ENCODE measurements at regions not wholly inside any gene's neighbourhood (a gene's known extent, or its start where the extent isn't known, plus 50 kb on each side); places are given as distances from the start of the nearest gene placed in this dataset.

DNA sequence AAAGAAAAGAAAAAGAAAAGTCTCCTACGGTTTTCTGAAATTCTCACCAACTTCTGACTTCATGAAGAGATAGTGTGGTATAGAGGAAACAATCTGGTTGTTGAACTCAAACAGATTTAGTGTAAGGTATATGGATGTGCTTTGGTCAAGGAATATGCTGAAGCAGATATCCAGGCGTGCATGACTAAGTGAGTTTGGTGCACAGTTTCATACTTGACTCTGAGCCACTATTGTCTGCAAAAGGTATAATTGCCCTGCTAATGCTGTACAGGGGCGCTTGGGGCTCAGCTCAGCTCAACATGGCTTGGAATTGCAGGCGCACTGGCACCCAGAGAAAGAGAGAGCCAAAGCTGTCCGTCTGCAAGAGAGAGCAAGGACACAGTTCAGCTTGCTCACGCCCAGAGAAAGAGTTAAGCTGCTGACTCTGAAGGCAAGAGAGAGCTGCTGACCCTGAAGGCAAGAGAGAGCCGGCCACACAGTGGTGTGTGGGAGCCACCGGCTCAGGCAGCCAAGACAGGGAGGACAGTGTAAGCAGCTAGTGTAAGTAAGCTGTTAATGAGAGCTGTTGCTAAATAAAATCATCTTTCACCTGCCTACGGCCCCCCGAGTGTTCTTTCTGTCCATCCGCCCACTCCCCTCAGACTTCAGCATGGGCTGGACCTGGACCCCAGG lies 66.4 kb upstream of the SLC38A4 start:
- Histone ChIP-seq H3K9me3 (ENCODE audit: control insufficient read depth, low read length) (no peaks in the 10 kb centered on the region), H3K4me2 (ENCODE audit: low read length) (no peak overlapping the region), H3K9ac (no peak overlapping the region), H2AFZ (no peak overlapping the region), H3K27me3 (ENCODE audit: control insufficient read depth, insufficient read depth, low read length) (no peaks in the 10 kb centered on the region), H3K27ac (no peak overlapping the region), H3K4me3 (ENCODE audit: low read depth, low read length) (no peak overlapping the region), H3K79me2 (no peaks in the 10 kb centered on the region), H3K36me3 (ENCODE audit: control insufficient read depth, insufficient read depth, low read length) (no peaks in the 10 kb centered on the region), H3K4me1 (no peaks in the 10 kb centered on the region)
- TF ChIP-seq, protein P1, sequence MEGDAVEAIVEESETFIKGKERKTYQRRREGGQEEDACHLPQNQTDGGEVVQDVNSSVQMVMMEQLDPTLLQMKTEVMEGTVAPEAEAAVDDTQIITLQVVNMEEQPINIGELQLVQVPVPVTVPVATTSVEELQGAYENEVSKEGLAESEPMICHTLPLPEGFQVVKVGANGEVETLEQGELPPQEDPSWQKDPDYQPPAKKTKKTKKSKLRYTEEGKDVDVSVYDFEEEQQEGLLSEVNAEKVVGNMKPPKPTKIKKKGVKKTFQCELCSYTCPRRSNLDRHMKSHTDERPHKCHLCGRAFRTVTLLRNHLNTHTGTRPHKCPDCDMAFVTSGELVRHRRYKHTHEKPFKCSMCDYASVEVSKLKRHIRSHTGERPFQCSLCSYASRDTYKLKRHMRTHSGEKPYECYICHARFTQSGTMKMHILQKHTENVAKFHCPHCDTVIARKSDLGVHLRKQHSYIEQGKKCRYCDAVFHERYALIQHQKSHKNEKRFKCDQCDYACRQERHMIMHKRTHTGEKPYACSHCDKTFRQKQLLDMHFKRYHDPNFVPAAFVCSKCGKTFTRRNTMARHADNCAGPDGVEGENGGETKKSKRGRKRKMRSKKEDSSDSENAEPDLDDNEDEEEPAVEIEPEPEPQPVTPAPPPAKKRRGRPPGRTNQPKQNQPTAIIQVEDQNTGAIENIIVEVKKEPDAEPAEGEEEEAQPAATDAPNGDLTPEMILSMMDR (IDR thresholded peaks at IDR 0.05), result no peak

DNA sequence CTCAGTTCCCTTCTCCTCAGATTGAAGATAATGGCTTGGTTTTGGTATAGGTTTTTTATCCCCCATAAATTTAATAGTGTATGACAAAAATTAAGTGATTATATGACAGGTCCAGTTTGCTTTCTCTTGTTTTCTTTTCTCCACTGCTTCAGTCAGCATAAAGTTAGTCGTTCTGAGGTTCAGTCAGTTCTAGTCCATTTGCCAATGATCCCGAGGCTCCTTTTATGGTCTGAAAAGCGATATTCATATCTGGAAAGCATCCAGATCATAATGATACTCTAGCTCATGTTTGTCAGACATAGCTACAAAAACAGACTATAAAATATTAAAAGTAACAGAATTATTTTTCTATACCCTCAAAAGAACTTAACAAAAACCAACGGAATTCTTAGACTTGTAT lies 67.1 kb upstream of the SLC38A4 start:
- Histone ChIP-seq H3K4me3 (ENCODE audit: low read depth, low read length) (no peak overlapping the region), H3K9me3 (ENCODE audit: control insufficient read depth, low read length) (no peaks in the 10 kb centered on the region), H3K4me2 (ENCODE audit: low read length) (no peak overlapping the region), H3K4me1 (no peaks in the 10 kb centered on the region), H2AFZ (no peak overlapping the region), H3K27me3 (ENCODE audit: control insufficient read depth, insufficient read depth, low read length) (no peaks in the 10 kb centered on the region), H3K9ac (no peak overlapping the region), H3K79me2 (no peaks in the 10 kb centered on the region), H3K36me3 (ENCODE audit: control insufficient read depth, insufficient read depth, low read length) (no peaks in the 10 kb centered on the region), H3K27ac (no peak overlapping the region)
- TF ChIP-seq, protein P1 (IDR thresholded peaks at IDR 0.05), result no peak

DNA sequence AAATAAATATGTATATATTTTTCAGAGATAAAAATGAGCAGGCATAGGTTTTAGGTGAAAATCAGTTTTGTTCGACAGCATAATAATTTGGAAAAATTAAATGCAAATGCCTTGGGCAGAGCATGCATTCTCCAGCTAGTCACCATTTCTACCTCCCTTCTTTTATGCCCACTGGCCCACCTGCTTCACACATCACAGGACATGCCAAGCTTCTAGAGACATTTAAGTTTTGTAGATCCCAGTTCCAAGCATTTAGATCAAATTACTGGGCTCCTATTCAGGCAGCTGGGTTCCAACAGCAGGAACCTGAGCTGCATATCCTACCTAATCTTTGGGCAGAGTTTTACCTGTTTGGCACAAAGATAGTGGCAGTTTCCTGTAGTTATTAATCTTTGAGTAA lies 67.6 kb upstream of the SLC38A4 start:
- no peak overlapping the region for H3K4me3 ChIP-seq (ENCODE audit: low read depth, low read length)
- H3K27ac ChIP-seq, result no peak overlapping the region

DNA sequence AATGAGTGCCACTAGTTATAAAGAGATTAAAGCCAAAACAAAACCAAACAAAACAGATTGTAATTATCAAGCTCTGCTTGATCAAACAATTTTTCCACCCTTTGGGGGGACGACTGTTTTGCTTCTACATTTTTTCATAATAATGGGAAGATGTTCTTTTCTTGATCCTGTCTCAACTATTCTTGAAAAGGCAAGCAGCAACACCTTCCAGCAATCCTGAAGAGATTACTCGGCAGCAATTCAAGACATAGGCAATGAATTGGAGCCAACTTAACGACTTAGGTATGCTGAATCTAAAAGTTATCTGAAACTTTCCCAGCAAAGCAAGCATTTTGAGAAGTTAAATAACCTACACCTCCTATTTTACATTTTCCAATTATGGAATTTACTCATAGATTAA lies 69.9 kb upstream of the SLC38A4 start:
- no peak overlapping the region for H3K27ac ChIP-seq
- no peaks in the 10 kb centered on the region for H3K79me2 ChIP-seq
- H2AFZ ChIP-seq, result no peak overlapping the region
- TF ChIP-seq, protein P1 (IDR thresholded peaks at IDR 0.05), result no peak
- no peaks in the 10 kb centered on the region for H3K27me3 ChIP-seq (ENCODE audit: control insufficient read depth, insufficient read depth, low read length)
- H3K9me3 ChIP-seq (ENCODE audit: control insufficient read depth, low read length), result no peaks in the 10 kb centered on the region
- no peaks in the 10 kb centered on the region for H3K4me1 ChIP-seq
- no peak overlapping the region for H3K9ac ChIP-seq
- no peak overlapping the region for H3K4me2 ChIP-seq (ENCODE audit: low read length)
- no peaks in the 10 kb centered on the region for H3K36me3 ChIP-seq (ENCODE audit: control insufficient read depth, insufficient read depth, low read length)
- H3K4me3 ChIP-seq (ENCODE audit: low read depth, low read length), result no peak overlapping the region

More for the DNA sequence above, 67.6 kb upstream of the SLC38A4 start:
- Histone ChIP-seq H3K27me3 (ENCODE audit: control insufficient read depth, insufficient read depth, low read length) (no peaks in the 10 kb centered on the region), H3K4me1 (no peaks in the 10 kb centered on the region), H3K36me3 (ENCODE audit: control insufficient read depth, insufficient read depth, low read length) (no peaks in the 10 kb centered on the region), H2AFZ (no peak overlapping the region), H3K9ac (no peak overlapping the region), H3K4me2 (ENCODE audit: low read length) (no peak overlapping the region), H3K9me3 (ENCODE audit: control insufficient read depth, low read length) (no peaks in the 10 kb centered on the region), H3K79me2 (no peaks in the 10 kb centered on the region)
- TF ChIP-seq, protein P1 (IDR thresholded peaks at IDR 0.05), result no peak

DNA sequence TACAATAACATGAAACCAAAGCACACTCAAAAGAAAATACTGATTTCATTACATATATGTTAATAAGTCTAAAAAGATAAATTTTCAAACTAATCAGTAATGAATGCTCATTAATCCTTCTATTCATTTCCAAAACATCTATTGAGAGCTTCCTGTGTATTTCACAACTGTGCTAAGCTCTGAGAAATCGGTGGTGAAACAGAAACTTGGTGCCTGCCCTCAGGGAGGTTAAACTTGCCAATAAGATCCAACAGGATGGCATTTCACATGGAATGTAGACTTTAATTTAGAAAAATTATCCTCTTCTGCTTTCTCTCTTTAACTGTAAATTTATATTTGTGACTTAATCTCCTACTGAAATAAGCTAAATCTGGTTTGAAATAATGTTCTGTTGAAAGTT lies 70.9 kb upstream of the SLC38A4 start:
- Histone ChIP-seq H3K9me3 (ENCODE audit: control insufficient read depth, low read length) (no peaks in the 10 kb centered on the region), H3K4me1 (no peaks in the 10 kb centered on the region), H2AFZ (no peak overlapping the region), H3K27me3 (ENCODE audit: control insufficient read depth, insufficient read depth, low read length) (no peaks in the 10 kb centered on the region), H3K27ac (no peak overlapping the region), H3K79me2 (no peaks in the 10 kb centered on the region), H3K4me2 (ENCODE audit: low read length) (no peak overlapping the region), H3K36me3 (ENCODE audit: control insufficient read depth, insufficient read depth, low read length) (no peaks in the 10 kb centered on the region), H3K9ac (no peak overlapping the region), H3K4me3 (ENCODE audit: low read depth, low read length) (no peak overlapping the region)
- TF ChIP-seq, protein P1 (IDR thresholded peaks at IDR 0.05), result no peak
